ENCODE measurements at regions not wholly inside any gene's neighbourhood (a gene's known extent, or its start where the extent isn't known, plus 50 kb on each side); places are given as distances from the start of the nearest gene placed in this dataset.
A peak's percentile ranks its signal among the peaks of the same experiment; 100 is the strongest.

DNA sequence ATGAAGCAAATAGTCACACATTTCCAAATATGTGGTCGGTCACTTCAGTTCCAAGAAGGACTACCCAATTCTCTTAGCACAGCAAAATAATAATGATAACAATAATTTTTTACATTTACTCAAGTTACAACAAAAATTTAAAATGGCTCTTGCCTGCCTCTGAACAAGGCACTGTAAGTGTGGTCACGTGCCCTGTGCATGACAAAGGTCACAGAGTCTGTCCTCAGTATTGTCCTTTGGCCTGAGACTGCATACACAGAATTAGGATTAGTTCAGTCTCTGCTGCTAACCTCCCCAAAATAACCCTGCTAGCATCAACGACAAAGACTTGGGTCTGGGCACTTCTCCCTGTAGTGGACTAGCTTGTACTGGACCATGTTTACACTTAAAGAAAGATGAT is 297.1 kb upstream of the DUSP10 start:
- DNase-seq (ENCODE audit: low spot score), result no peak

DNA sequence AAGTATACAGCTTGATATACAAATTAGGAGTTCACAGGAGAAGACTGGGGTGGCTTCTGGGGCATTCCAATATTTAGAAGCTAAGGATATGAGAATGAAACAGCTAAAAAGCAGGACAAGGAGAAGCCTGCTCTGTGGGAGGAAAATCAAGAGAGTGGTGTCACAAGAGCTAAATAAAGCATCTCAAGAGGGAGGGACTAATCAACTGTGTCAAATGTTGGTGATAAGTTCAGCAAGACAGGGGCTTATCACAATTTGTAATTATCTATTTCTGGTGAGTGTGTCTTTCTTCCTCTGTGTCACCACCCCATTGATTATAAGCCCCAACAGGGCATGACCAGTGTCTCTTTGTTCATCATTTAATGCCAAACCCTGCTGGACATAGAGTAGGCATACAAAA is 295.8 kb upstream of the DUSP10 start:
- no peak for DNase-seq (ENCODE audit: low spot score)

- peak; percentile 17 for DNase-seq (ENCODE audit: low spot score)
Observed at GRCh38 chr1:222034790-222035189, 292.9 kb upstream of the DUSP10 start.

DNA sequence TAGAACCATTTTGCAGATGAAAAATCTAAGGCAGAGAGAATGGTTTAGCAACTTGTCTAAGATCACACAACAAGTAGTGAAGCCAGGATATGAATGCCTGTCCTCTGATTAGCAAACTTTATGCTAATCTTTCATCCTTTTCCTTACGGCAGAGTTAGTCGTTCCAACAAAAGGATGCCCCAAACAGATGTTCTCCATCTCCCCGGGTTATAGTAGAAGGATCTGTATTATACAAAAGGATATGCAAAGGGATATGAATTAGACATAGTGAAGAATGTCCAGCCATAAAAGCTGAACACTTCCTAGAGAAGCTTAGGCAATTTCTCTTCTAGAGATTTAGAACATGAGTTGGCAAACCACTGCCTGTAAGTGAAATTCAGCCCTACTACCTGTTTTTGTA is 291.6 kb upstream of the DUSP10 start:
- DNase-seq (ENCODE audit: low spot score), result no peak

- no peak for DNase-seq (ENCODE audit: low spot score)
Observed at GRCh38 chr1:222031318-222031717, 289.4 kb upstream of the DUSP10 start.

GRCh38 chr1:222028676-222029075 is 286.8 kb upstream of the DUSP10 start:
- DNase-seq (ENCODE audit: low spot score), result no peak

GRCh38 chr1:222028116-222028515 is 286.2 kb upstream of the DUSP10 start:
- no peak for DNase-seq (ENCODE audit: low spot score)

- DNase-seq (ENCODE audit: low spot score), result no peak
Observed at GRCh38 chr1:222026280-222026679, 284.4 kb upstream of the DUSP10 start.

GRCh38 chr1:222023025-222023424 is 281.1 kb upstream of the DUSP10 start:
- no peak for DNase-seq (ENCODE audit: low spot score)

- DNase-seq (ENCODE audit: low spot score), result no peak
Observed at GRCh38 chr1:222021129-222021528, 279.2 kb upstream of the DUSP10 start.

DNA sequence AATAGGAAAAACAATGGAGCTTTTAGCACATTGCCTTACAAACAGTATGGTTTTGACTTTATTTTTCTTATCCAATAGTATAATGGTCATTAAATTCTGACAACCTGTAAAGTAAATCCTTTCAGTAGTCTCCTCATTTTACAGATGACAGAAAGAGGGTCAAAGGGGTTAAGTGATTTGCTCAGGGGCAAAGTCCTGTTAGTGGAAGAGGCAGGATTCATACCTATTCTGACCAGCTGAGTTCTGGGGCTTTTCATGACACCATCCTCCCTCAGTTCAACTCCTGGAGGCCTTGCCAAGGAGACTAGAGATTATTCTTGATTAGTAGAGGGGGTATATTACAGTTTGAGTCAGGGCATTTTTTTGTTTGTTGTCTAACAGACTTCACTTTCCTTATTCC is 278.7 kb upstream of the DUSP10 start:
- no peak for DNase-seq (ENCODE audit: low spot score)

- no peak for DNase-seq (ENCODE audit: low spot score)
Observed at GRCh38 chr1:222019029-222019428, 277.1 kb upstream of the DUSP10 start.

GRCh38 chr1:222018041-222018440 is 276.2 kb upstream of the DUSP10 start:
- no peak for DNase-seq (ENCODE audit: low spot score)

GRCh38 chr1:222015686-222016085 is 273.8 kb upstream of the DUSP10 start:
- DNase-seq (ENCODE audit: low spot score), result no peak

GRCh38 chr1:222014001-222014400 is 272.1 kb upstream of the DUSP10 start:
- DNase-seq (ENCODE audit: low spot score), result no peak

DNA sequence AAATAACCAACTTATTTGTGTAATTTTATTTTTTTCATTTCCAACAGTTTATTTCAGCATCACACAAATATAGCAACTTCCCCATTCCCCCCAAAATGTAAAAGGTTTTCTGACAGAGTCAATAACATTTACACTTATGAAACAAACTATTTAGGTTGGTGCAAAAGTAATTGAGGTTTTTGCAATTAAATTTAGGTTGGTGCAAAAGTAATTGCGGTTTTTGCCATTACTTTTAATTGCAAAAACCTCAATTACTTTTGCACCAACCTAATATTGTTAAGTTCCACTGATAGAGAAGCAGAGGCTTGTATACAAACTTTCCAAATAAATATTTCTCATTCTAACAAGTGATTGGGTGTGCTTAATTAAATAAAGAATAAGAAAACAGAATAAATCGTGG is 270.9 kb upstream of the DUSP10 start:
- DNase-seq (ENCODE audit: low spot score), result no peak

GRCh38 chr1:222010306-222010705 is 268.4 kb upstream of the DUSP10 start:
- no peak for DNase-seq (ENCODE audit: low spot score)

DNA sequence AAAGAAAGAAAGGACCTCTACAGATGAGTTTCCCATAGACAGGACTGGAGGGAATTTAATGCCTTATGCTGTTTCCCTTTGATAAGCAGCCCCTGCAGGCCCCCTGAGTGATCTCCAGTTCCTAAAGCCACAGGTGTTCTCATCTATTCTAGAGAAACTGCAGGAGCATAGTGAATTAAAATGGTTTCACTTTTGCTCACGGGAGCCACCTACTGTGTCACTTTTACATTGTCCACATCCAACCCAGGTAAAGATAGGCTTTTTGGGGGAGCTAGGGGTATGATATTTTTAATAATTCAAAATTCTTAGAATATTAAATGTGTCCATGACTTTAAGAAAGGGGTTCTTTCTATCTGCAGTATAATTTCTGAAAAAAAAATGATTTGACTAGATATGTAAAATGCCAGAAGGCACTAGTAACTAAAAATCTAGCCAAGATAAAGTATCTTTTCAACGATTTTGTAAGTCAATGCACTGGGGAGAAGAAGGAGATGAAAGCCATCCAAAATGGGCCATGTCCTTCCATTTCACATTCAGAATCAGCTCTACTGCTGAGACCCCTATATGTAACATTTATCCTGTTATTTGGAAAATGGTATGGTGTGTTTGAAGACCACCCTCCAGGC is 267.3 kb upstream of the DUSP10 start:
- no peak for DNase-seq (ENCODE audit: low spot score)

DNA sequence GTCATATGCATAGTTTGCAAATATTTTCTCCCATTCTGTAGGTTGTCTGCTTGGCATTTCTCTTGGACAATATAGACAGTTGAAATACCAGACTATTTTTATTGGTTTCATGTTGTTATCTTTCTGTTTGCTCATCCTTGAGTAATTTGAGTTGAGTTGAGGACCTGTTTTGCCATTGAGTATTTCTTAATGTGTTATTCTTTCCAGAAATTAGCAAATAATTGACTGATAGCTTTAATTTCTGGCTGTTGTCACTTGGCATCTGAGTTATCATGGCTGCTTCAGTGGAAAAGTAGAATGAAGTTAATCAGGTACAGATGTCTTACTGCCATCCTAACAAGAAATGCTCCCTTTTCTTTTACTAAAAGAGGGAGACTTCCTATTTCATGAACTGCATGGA is 264.8 kb upstream of the DUSP10 start:
- DNase-seq (ENCODE audit: low spot score), result no peak

- DNase-seq (ENCODE audit: low spot score), result no peak
Observed at GRCh38 chr1:222004784-222005183, 262.9 kb upstream of the DUSP10 start.

DNA sequence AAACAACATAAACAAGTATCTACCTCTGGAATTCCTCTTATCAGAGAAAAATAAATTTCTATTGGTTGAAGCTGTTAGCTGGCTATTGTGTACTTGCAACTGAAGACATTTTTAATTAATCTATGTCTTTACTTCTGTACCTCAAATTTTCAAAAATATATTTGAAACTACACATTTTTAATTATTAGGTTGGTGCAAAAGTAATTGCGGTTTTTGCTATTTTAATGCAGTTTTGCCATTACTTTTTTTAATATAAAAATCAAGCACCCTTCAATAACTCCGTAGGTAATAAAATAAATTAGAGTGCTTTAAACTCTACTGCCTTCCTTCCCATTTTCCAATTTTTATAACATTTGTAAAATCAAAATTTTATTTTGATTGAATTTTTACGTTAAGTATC is 262.1 kb upstream of the DUSP10 start:
- no peak for DNase-seq (ENCODE audit: low spot score)

DNA sequence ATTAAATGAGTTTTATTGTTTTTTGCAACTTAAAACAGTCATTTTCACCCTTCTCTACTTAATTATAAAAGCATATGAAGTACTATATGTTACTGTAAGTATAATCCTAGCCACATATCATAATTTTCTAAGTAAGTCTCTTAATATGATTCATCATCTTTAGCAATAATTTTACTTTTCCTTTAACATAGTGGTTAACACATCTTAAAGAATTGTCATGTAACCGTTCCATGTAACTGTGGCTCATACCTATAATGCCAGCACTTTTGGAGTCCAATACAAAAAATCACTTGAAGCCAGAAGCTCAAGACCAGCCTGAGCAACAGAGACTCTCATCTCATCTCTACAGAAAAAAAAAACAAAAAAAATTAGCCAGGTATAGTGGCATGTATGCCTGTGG is 260.6 kb upstream of the DUSP10 start:
- DNase-seq (ENCODE audit: low spot score), result no peak

DNA sequence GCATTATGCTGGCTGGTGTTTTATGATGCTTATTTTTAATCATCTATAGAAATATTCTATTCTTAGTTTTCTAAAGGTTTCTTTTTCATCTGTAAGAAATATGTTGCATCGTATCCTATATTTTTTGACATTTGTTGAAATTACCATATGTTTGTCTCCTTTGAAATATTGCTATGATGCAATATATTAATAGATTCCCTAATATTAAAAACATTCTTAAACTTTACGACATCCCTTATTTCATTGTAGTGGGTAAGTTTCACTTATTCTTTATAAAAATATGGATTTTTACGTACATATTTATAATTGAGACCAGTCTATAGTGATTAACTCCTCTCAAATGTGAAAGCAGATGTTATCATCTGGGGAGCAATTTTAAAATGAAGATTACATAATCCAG is 258.2 kb upstream of the DUSP10 start:
- no peak for DNase-seq (ENCODE audit: low spot score)

GRCh38 chr1:221998781-221999180 is 256.9 kb upstream of the DUSP10 start:
- no peak for DNase-seq (ENCODE audit: low spot score)

- DNase-seq (ENCODE audit: low spot score), result no peak
Observed at GRCh38 chr1:221998186-221998612, 256.3 kb upstream of the DUSP10 start.
